ENCODE measurements at regions not wholly inside any gene's neighbourhood (a gene's known extent, or its start where the extent isn't known, plus 50 kb on each side); places are given as distances from the start of the nearest gene placed in this dataset.

GRCh38 chr9:126057121-126057825 is 269.4 kb upstream of the MVB12B start:
- TF ChIP-seq CTCF (conservative IDR thresholded peaks at IDR 0.05 in 1 of 2, IDR thresholded peaks at IDR 0.05 in 1 of 2; ENCODE audit: low read depth in 1 of 2, low read length in 2 of 2) = no peak
- no peak for TF ChIP-seq EZH2 (IDR thresholded peaks at IDR 0.05; ENCODE audit: low read length, missing control alignments)

Data from fibroblast of lung (primary cell).